ENCODE measurements at regions not wholly inside any gene's neighbourhood (a gene's known extent, or its start where the extent isn't known, plus 50 kb on each side); places are given as distances from the start of the nearest gene placed in this dataset.

GRCh38 chr2:180621941-180622918 is 358.2 kb upstream of the UBE2E3 start:
- Histone ChIP-seq H3K4me3 (ENCODE audit: low read length) (no peak overlapping the region), H3K4me1 (ENCODE audit: control insufficient read depth, insufficient read depth, low read length) (no peaks in the 10 kb centered on the region), H3K27ac (ENCODE audit: low read depth, low read length) (no peak overlapping the region), H3K9me3 (ENCODE audit: control insufficient read depth, low read length) (no peaks in the 10 kb centered on the region), H3K27me3 (ENCODE audit: control insufficient read depth, insufficient read depth, low read length, poor library complexity, severe bottlenecking) (no peaks in the 10 kb centered on the region), H3K9ac (ENCODE audit: extremely low read depth, low read length, poor library complexity, severe bottlenecking) (no peak overlapping the region), H3K36me3 (ENCODE audit: control insufficient read depth, insufficient read depth, low read length) (no peaks in the 10 kb centered on the region)
- H3K27me3 Mint-ChIP-seq (ENCODE audit: insufficient read depth) = no peaks in the 10 kb centered on the region
- DNase-seq = no peak
- H3K9me3 Mint-ChIP-seq = no peaks in the 10 kb centered on the region
- H3K4me3 Mint-ChIP-seq = no peak overlapping the region
- H3K4me1 Mint-ChIP-seq = no peaks in the 10 kb centered on the region
- H3K36me3 Mint-ChIP-seq (ENCODE audit: low read depth) = no peaks in the 10 kb centered on the region
- H3K27ac Mint-ChIP-seq = no peak overlapping the region
- TF ChIP-seq CTCF (conservative IDR thresholded peaks at IDR 0.05) = no peak
- WGBS, 2 experiments (ENCODE audit: insufficient coverage in 1 of 2, insufficient read length in 1 of 2) = 86 to 97% methylated on average over 2 to 3 of the region's 3 CpGs

DNA sequence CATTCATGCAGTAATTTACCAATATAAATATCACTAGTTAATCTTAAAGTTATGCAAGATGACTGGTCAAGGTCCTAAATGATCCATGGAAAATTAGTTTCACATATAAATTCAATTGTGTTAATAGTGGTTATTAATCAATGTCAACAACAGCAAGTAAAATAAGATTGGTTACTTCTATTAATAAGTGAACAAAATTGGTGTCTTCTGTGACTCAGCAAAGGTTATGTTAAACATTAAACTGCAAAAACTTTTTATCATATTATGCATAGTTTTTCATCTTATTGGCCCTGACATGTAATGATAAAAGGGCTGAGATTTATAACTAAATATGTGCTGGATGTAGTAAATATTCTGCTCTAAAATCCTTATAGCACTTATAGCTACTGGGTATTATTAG is 359.0 kb upstream of the UBE2E3 start:
- no peaks in the 10 kb centered on the region for H3K9me3 Mint-ChIP-seq
- no peak overlapping the region for H3K27ac ChIP-seq (ENCODE audit: low read depth, low read length)
- no peak for TF ChIP-seq CTCF (conservative IDR thresholded peaks at IDR 0.05)
- H3K27ac Mint-ChIP-seq = no peak overlapping the region
- no peaks in the 10 kb centered on the region for H3K36me3 ChIP-seq (ENCODE audit: control insufficient read depth, insufficient read depth, low read length)
- H3K36me3 Mint-ChIP-seq (ENCODE audit: low read depth) = no peaks in the 10 kb centered on the region
- H3K4me1 Mint-ChIP-seq = no peaks in the 10 kb centered on the region
- no peaks in the 10 kb centered on the region for H3K27me3 ChIP-seq (ENCODE audit: control insufficient read depth, insufficient read depth, low read length, poor library complexity, severe bottlenecking)
- no peak for DNase-seq
- H3K4me1 ChIP-seq (ENCODE audit: control insufficient read depth, insufficient read depth, low read length) = no peaks in the 10 kb centered on the region
- H3K9me3 ChIP-seq (ENCODE audit: control insufficient read depth, low read length) = no peaks in the 10 kb centered on the region
- no peak overlapping the region for H3K4me3 ChIP-seq (ENCODE audit: low read length)
- no peak overlapping the region for H3K4me3 Mint-ChIP-seq
- H3K27me3 Mint-ChIP-seq (ENCODE audit: insufficient read depth) = no peaks in the 10 kb centered on the region
- no peak overlapping the region for H3K9ac ChIP-seq (ENCODE audit: extremely low read depth, low read length, poor library complexity, severe bottlenecking)

GRCh38 chr2:180618570-180618969 is 361.8 kb upstream of the UBE2E3 start:
- H3K4me1 Mint-ChIP-seq = no peaks in the 10 kb centered on the region
- no peak overlapping the region for H3K27ac Mint-ChIP-seq
- no peaks in the 10 kb centered on the region for H3K4me1 ChIP-seq (ENCODE audit: control insufficient read depth, insufficient read depth, low read length)
- 95% methylated on average over 4 to 5 of the region's 5 CpGs for WGBS, 2 experiments (ENCODE audit: insufficient coverage in 1 of 2, insufficient read length in 1 of 2)
- H3K27ac ChIP-seq (ENCODE audit: low read depth, low read length) = no peak overlapping the region
- no peaks in the 10 kb centered on the region for H3K36me3 Mint-ChIP-seq (ENCODE audit: low read depth)
- TF ChIP-seq CTCF (conservative IDR thresholded peaks at IDR 0.05) = no peak
- H3K27me3 Mint-ChIP-seq (ENCODE audit: insufficient read depth) = no peaks in the 10 kb centered on the region
- no peak overlapping the region for H3K4me3 ChIP-seq (ENCODE audit: low read length)
- no peaks in the 10 kb centered on the region for H3K27me3 ChIP-seq (ENCODE audit: control insufficient read depth, insufficient read depth, low read length, poor library complexity, severe bottlenecking)
- H3K9ac ChIP-seq (ENCODE audit: extremely low read depth, low read length, poor library complexity, severe bottlenecking) = no peak overlapping the region
- no peaks in the 10 kb centered on the region for H3K9me3 Mint-ChIP-seq
- no peaks in the 10 kb centered on the region for H3K36me3 ChIP-seq (ENCODE audit: control insufficient read depth, insufficient read depth, low read length)
- no peaks in the 10 kb centered on the region for H3K9me3 ChIP-seq (ENCODE audit: control insufficient read depth, low read length)
- no peak for DNase-seq
- H3K4me3 Mint-ChIP-seq = no peak overlapping the region
